ENCODE measurements at regions not wholly inside any gene's neighbourhood (a gene's known extent, or its start where the extent isn't known, plus 50 kb on each side); places are given as distances from the start of the nearest gene placed in this dataset.

- TF ChIP-seq, protein P1, sequence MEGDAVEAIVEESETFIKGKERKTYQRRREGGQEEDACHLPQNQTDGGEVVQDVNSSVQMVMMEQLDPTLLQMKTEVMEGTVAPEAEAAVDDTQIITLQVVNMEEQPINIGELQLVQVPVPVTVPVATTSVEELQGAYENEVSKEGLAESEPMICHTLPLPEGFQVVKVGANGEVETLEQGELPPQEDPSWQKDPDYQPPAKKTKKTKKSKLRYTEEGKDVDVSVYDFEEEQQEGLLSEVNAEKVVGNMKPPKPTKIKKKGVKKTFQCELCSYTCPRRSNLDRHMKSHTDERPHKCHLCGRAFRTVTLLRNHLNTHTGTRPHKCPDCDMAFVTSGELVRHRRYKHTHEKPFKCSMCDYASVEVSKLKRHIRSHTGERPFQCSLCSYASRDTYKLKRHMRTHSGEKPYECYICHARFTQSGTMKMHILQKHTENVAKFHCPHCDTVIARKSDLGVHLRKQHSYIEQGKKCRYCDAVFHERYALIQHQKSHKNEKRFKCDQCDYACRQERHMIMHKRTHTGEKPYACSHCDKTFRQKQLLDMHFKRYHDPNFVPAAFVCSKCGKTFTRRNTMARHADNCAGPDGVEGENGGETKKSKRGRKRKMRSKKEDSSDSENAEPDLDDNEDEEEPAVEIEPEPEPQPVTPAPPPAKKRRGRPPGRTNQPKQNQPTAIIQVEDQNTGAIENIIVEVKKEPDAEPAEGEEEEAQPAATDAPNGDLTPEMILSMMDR (IDR thresholded peaks at IDR 0.05), result no peak
- TF ChIP-seq NFE2L1 (CRISPR knock-in tag; IDR thresholded peaks at IDR 0.05), result no peak
- TF ChIP-seq IRF2 (CRISPR knock-in tag; IDR thresholded peaks at IDR 0.05; ENCODE audit: borderline replicate concordance, low read depth), result no peak
- no peak for TF ChIP-seq E2F4 (CRISPR knock-in tag; IDR thresholded peaks at IDR 0.05; ENCODE audit: borderline replicate concordance, low read depth)
- TF ChIP-seq, protein P2, sequence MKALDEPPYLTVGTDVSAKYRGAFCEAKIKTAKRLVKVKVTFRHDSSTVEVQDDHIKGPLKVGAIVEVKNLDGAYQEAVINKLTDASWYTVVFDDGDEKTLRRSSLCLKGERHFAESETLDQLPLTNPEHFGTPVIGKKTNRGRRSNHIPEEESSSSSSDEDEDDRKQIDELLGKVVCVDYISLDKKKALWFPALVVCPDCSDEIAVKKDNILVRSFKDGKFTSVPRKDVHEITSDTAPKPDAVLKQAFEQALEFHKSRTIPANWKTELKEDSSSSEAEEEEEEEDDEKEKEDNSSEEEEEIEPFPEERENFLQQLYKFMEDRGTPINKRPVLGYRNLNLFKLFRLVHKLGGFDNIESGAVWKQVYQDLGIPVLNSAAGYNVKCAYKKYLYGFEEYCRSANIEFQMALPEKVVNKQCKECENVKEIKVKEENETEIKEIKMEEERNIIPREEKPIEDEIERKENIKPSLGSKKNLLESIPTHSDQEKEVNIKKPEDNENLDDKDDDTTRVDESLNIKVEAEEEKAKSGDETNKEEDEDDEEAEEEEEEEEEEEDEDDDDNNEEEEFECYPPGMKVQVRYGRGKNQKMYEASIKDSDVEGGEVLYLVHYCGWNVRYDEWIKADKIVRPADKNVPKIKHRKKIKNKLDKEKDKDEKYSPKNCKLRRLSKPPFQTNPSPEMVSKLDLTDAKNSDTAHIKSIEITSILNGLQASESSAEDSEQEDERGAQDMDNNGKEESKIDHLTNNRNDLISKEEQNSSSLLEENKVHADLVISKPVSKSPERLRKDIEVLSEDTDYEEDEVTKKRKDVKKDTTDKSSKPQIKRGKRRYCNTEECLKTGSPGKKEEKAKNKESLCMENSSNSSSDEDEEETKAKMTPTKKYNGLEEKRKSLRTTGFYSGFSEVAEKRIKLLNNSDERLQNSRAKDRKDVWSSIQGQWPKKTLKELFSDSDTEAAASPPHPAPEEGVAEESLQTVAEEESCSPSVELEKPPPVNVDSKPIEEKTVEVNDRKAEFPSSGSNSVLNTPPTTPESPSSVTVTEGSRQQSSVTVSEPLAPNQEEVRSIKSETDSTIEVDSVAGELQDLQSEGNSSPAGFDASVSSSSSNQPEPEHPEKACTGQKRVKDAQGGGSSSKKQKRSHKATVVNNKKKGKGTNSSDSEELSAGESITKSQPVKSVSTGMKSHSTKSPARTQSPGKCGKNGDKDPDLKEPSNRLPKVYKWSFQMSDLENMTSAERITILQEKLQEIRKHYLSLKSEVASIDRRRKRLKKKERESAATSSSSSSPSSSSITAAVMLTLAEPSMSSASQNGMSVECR (CRISPR knock-in tag; IDR thresholded peaks at IDR 0.05; ENCODE audit: borderline replicate concordance), result no peak
- TF ChIP-seq NFYB (CRISPR knock-in tag; conservative IDR thresholded peaks at IDR 0.05; ENCODE audit: low read depth), result no peak
- no peak for TF ChIP-seq FOXP1 (CRISPR knock-in tag; IDR thresholded peaks at IDR 0.05; ENCODE audit: borderline replicate concordance)
- TF ChIP-seq TCF7 (CRISPR knock-in tag; IDR thresholded peaks at IDR 0.05; ENCODE audit: low read depth), result no peak
- TF ChIP-seq ZNF263 (CRISPR knock-in tag; IDR thresholded peaks at IDR 0.05; ENCODE audit: low read depth), result no peak
- TF ChIP-seq GTF2I (CRISPR knock-in tag; conservative IDR thresholded peaks at IDR 0.05), result no peak
- TF ChIP-seq, protein P3, sequence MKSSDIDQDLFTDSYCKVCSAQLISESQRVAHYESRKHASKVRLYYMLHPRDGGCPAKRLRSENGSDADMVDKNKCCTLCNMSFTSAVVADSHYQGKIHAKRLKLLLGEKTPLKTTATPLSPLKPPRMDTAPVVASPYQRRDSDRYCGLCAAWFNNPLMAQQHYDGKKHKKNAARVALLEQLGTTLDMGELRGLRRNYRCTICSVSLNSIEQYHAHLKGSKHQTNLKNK (CRISPR knock-in tag; IDR thresholded peaks at IDR 0.05), result no peak
- TF ChIP-seq, protein P4, sequence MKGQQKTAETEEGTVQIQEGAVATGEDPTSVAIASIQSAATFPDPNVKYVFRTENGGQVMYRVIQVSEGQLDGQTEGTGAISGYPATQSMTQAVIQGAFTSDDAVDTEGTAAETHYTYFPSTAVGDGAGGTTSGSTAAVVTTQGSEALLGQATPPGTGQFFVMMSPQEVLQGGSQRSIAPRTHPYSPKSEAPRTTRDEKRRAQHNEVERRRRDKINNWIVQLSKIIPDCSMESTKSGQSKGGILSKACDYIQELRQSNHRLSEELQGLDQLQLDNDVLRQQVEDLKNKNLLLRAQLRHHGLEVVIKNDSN (CRISPR knock-in tag; IDR thresholded peaks at IDR 0.05), result no peak
- no peak for TF ChIP-seq MYBL2 (CRISPR knock-in tag; IDR thresholded peaks at IDR 0.05)
- TF ChIP-seq, protein P5, sequence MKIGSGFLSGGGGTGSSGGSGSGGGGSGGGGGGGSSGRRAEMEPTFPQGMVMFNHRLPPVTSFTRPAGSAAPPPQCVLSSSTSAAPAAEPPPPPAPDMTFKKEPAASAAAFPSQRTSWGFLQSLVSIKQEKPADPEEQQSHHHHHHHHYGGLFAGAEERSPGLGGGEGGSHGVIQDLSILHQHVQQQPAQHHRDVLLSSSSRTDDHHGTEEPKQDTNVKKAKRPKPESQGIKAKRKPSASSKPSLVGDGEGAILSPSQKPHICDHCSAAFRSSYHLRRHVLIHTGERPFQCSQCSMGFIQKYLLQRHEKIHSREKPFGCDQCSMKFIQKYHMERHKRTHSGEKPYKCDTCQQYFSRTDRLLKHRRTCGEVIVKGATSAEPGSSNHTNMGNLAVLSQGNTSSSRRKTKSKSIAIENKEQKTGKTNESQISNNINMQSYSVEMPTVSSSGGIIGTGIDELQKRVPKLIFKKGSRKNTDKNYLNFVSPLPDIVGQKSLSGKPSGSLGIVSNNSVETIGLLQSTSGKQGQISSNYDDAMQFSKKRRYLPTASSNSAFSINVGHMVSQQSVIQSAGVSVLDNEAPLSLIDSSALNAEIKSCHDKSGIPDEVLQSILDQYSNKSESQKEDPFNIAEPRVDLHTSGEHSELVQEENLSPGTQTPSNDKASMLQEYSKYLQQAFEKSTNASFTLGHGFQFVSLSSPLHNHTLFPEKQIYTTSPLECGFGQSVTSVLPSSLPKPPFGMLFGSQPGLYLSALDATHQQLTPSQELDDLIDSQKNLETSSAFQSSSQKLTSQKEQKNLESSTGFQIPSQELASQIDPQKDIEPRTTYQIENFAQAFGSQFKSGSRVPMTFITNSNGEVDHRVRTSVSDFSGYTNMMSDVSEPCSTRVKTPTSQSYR (CRISPR knock-in tag; IDR thresholded peaks at IDR 0.05), result no peak
These were observed 118.3 kb downstream of the FBXO4 start for GRCh38 chr5:42043400-42043799.
